ENCODE measurements at regions not wholly inside any gene's neighbourhood (a gene's known extent, or its start where the extent isn't known, plus 50 kb on each side); places are given as distances from the start of the nearest gene placed in this dataset.

DNA sequence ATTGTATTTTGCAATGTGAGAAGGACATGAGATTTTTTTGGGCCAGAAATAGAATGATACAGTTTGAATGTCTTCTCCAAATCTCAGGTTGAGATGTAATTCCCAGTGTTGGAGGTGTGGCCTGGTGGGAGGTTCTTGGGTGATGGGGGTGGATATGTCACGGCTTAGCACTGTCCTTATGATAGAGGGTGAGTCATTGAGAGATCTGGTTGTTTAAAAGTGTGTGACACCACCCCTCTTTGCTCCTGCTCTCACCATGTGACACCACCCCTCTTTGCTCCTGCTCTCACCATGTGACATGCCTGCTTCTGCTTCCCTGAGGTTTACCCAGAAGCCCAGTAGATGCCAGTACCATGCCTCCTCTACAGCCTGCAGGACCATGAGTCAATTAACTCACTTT lies 1226.9 kb downstream of the PCDH7 start:
- no peak for DNase-seq (ENCODE audit: low spot score)

DNA sequence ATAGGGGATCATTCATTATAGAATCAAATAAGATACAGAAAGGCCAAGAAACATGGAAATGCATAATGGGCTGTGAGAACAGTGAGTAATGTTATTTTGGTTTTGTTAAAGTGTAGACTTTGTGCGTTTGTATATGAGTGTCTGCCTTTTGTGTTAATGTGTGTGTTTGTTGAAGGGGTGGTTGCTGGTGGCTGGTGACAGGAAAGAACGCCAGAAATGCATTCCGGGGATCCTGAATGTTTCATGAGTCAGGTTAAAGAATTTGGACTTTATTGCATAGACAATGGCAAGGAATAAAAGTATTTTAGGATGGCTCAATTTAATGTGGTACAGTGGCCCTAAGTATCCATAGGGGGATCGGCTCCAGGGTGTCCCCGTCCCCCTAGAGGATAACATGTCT lies 1228.9 kb downstream of the PCDH7 start:
- no peak for DNase-seq (ENCODE audit: low spot score)

DNA sequence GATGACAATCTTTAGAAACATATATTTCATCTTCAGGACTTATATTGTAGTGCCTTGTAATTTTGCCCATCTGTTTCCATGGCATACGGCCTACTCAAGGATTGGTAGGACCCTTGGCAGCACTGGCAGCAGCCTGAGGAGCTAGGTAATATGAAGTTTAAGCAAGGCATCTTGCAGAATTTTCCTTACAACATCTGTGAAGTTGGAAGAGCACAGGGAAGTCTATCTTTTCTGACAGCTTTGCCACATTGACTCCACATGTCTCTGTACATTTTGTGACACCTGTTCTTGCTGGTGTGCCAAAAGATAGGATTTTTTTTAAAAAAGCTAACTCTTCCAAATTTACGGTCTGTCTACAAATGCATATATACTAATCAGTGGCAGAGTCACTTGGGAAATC lies 1235.2 kb downstream of the PCDH7 start:
- no peak for DNase-seq (ENCODE audit: low spot score)

DNA sequence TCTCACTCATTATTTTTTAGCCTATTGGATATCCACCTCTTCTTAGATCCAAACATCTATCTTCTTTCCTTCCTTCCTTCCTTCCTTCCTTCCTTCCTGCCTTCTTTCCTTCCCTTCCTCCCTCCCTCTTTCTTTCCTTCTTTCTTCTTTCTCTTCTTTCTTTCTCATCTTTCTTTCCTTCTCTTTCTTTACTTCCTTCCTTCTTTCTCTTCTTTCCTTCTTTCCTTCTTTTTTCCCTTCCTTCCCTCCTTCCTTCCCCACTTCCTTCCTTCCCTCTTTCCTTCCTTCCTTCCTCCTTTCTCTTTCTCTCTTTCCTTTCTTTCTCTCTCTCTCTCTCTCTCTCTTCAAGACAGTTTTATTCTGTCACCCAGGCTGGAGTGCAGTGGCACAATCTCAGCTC lies 1239.8 kb downstream of the PCDH7 start:
- no peak for DNase-seq (ENCODE audit: low spot score)

DNA sequence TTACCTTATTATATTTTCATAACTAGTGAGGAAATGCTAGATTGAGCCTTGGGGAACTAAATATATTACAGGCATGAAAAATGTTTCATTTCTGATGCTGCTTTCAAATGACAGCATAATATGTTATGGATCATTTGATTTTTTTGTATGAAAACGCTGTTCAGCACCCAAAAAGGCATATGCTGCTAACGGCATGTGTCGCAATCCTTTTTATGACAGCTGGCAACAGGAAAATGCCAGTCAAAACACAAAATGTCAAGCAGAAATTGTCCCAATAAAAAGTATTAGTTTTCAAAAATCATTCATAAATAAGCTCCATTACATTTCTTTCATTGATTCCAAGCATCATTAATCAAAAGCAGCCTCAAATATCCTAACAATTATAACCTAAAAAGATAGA lies 1244.5 kb downstream of the PCDH7 start:
- DNase-seq (ENCODE audit: low spot score) = no peak

DNA sequence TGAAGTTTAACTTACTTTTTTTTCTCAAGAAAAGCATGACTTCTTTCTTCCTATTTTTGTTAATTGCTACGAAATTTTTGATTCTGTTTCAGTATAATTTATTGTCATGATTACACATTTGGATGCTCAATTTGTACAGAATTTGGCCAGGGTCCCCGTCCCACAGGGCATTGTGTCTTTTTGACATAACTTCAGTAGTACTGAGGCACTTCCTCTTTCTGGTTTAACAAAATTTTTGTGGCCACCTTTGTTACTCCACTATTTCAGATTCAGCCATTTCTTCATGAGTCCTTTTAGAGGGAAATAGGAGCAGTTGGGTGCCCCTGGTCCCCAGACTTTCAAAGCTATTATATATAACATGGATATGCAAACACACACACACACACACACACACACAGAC lies 1248.7 kb downstream of the PCDH7 start:
- DNase-seq (ENCODE audit: low spot score) = no peak

DNA sequence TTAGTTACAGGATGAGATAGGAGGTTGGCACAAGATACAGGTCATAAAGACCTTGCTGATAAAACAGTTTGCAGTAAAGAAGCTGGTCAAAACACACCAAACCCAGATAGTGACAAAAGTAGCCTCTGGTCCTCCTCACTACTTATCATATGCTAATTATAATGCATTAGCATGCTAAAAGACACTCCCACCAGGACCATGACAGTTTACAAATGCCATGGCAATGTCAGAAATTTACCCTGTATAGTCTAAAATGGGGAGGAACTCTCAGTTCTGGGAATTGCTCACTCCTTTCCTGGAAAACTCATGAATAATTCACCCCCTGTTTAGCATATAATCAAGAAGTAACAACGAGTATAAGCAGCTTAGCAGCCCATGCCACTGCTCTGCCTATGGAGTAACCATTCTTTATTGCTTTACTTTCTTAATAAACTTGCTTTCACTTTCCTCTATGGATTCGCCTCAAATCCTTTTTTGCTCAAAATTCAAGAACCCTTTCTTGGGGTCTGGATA lies 1254.4 kb downstream of the PCDH7 start:
- DNase-seq (ENCODE audit: low spot score) = no peak

DNA sequence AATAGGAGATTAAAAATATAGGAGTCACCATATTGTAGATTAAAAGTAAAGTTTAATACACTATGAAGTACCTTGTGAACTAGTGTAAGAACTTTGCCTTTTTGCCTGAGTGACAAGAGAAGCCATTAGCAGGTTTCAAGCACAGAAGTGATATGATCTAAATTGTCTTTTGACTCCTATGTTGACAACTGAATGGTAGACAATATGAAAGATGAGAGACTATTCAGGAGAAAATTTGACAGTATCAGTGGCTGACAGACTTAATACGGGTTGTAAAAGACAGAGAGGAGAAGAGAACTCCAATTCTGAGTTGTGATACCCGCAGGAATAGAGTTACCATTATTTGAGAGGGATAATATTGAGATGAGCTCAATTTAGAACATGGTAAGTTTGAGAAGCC lies 1259.8 kb downstream of the PCDH7 start:
- no peak for DNase-seq (ENCODE audit: low spot score)

DNA sequence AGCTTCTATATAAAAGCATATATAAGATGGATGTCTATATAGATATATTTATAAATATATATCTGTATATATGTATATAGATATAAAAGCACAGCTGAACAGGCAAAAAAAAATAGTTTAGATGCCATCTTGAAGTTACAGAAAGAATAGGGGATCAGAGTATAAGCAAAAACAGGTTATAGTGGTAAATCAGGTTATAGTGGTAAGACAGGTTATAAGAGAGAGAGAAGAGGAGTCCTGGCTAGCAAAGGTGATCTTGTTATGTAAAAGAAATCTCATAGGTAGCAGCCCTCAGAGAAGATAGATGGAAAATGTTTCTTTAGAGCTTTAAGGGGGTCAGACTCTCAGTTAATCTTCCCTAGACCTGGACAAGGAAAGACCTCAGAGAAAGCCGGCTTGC lies 1263.1 kb downstream of the PCDH7 start:
- no peak for DNase-seq (ENCODE audit: low spot score)

DNA sequence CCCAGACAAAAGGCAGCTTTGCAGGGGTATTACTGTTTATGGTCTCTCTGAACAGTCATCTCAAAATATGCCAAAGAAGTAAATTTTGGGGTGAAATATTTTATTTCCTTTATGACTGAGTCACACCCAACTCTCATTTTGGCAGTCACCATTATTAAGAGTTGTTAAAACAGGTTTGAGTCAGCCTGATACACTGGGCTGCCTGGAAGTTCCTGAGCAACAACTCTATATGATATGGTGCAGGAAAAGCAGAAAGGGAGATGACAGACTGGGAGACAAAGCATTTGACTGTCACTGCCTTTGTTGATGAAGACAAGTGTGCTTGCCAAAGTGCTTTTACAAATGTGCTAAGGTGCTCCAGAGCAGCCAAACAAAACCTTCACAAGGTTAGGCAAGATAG lies 1263.5 kb downstream of the PCDH7 start:
- no peak for DNase-seq (ENCODE audit: low spot score)

DNA sequence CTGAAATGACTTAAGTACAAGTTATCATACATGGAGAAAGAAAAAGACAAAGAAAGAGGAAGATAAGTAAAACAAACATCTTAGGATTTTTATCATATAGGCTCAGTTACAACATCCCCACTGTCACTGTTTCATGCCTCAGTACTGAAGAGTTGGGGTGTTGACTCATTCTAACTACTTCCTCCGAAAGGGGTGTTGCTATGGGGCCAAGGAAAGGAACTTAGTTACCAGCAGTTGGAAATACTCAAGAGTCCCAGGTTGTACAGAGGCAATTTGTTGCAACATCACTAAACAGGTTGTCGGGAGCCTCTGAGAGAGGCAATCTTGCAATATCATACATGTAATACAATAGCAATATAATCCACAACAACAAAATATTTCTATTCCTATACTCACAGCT lies 1264.7 kb downstream of the PCDH7 start:
- DNase-seq (ENCODE audit: low spot score) = no peak

DNA sequence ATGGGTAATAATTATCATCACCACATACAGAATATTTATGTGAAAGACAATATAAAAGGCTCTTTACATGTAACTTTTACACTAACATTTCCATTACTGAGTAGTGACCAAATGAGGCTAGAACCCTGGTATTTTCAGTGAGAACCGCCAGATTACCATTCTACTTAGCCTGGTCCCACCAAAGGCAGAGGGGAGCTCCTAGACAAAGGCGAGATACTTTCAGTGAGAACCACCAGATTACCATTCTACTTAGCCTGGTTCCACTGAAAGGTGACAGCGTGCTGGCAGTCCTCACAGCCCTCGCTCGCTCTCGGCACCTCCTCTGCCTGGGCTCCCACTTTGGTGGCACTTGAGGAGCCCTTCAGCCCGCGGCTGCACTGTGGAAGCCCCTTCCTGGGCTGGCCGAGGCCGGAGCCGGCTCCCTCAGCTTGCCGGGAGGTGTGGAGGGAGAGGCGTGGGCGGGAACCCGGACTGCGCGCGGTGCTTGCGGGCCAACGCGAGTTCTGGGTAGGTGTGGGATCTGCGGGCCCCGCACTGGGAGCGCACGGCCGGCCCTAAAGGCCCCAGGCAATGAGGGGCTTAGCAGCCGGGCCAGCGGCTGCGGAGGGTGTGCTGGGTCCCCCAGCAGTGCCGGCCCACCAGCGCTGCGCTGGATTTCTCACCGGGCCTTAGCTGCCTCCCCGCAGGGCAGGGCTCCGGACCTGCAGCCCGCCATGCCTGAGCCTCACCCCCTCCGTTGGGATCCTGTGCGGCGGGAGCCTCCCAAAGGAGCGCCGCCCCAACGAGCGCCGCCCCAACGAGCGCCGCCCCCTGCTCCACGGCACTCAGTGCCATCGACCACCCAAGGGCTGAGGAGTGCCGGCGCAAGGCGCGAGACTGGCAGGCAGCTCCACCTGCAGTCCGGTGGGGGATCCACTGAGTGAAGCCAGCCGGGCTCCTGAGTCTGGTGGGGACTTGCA lies 1276.1 kb downstream of the PCDH7 start:
- no peak for DNase-seq (ENCODE audit: low spot score)

DNA sequence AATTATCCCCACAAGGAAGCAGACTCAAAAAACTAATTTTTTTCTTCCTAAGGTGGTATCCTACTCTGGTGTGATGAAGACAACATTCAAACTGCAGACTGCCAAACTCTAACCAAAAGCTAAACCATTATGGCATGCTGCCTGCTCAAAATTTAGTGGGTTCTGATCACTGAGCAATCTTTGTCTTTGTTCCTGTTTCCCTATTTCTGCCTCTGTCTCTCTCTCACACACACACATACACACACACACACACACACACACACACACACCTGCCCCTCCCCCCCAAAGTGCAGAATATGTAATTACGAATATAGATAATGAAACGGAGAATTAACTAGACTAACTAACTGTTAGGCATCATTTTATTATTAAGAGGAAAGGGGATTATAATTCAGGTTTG lies 1278.6 kb downstream of the PCDH7 start:
- DNase-seq (ENCODE audit: low spot score) = no peak

DNA sequence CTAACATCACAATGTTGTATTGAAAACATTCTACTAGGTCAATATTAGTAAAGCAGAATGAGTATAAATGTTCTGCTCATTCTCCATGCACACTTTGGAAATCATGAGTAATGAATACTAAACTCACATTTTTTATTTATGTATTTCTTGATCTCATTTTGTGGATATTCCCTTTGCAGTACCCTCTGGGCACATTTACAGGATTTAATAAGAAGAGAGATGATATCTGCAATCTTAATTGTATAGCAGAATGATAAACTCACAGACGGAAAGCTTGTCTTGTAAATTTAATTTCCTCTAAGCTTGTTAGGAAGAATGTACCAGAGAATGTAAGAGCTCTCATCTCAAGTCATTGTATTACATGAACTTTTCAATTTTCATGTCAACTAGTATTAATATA lies 1279.7 kb downstream of the PCDH7 start:
- no peak for DNase-seq (ENCODE audit: low spot score)

DNA sequence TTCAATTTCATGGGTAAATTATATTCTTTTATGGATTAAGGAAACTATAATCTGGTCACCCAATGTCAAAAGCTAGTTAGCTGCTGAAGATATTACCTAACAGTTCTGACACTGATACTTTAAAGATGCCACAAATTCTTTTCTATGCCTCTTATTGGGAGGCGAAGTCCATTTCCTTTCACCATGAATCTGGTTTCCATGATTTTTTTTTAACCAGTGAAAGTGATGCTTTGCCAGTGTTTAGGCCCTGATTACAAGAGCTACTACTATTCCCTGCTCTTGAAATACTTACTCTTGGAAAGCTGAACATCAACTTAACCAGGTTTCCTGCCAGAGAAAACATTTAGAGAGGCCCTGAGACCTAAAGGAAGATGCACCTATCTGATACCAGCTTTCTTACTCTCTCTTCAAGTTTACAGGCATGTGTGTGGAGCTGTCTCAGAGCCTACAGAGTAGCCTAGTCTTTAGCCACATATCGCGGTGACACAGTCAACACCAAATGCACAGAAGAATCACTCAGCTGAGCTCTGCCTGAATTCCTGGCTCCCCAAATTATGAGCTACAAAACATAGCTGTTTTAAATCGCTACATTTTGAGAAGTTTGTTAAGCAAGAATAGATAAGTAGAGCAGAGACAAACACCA lies 1280.8 kb downstream of the PCDH7 start:
- DNase-seq (ENCODE audit: low spot score) = no peak

DNA sequence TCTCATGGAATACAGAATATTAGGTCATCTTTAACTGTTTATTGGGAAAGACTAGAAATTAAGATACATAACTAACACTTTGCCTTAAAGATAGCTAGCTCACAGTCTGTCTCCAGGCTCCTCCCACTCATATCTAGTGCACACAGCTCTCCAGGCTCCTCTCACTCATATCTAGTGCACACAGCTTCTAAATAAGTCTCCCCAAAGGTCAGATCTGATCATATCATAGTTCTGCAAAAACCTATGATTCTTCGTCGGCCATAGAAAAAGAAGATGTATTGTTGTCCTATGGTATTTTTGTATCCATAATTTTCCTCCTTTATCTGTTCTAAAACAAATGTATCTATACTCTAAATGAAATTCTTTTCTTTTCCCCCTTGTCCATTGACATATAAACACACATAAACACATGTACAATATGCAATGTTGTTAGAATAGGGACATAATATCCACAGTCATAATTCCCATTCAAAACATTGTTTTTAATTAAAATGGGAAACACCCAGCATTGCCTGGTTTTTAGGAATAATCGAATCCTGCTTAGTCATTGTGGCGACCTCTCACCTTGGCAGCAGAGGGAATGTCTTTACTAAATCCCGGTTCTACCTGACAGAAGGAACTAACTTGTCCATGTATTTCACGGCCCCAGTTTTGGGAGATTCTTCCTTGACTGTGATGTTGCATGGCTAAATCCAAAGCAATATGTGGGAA lies 1282.0 kb downstream of the PCDH7 start:
- DNase-seq (ENCODE audit: low spot score) = no peak

DNA sequence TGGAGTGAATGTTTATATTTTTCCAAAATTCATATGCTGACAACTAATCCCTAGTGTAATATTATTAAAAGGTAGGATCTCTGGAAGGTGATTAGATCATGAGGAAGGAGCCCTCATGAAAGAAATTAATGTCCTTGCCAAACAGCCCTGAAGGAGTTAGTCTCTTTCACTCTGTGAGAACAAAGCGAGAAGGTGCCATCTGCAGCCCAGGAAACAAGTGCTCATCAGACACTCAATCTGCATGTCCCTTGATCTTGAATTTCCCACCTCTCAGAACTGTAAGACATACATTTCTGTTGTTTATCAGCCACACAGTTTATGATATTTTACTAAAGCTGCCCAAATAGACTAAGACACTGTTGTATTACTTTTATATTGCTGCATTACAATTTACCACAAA lies 1283.4 kb downstream of the PCDH7 start:
- DNase-seq (ENCODE audit: low spot score) = no peak

DNA sequence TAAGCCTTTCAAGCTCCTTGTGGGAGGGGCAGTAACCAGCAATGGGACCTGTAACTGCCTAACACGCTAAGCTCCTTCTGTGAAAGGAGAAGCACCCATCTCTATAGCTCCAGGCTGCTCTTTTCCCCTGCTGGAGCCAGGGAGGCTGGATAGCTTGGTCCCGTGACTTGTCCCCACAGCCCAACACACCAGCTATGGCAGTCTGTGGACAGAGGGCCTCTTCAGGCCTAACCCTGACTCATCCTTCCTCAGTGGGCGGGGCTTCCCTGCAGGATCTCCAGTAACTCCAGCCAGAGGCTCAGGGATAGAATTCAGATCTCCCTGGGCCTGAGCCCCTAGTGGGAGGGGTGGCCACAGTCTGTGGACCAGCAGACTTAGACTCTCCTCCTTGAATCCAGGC lies 1290.1 kb downstream of the PCDH7 start:
- DNase-seq (ENCODE audit: low spot score) = peak; percentile 64

DNA sequence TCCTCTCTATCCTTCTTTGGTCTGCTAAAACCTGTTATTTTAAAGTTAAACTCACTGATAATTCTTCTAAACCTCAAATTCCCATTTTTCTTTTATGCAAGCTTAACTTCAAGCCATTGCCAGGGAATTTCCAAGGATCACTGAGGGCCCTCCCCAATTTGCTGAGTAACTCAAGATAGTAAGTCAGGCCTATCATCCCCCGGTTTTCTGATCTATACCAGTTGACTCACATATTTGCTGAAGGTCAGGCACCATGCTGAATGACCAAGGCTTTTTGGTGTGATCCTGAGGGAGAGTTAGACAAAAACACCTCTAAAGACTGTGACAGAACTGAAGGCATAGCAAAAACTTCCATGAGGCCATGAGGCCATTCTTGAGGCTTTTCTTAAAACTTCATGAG lies 1301.9 kb downstream of the PCDH7 start:
- no peak for DNase-seq (ENCODE audit: low spot score)

DNA sequence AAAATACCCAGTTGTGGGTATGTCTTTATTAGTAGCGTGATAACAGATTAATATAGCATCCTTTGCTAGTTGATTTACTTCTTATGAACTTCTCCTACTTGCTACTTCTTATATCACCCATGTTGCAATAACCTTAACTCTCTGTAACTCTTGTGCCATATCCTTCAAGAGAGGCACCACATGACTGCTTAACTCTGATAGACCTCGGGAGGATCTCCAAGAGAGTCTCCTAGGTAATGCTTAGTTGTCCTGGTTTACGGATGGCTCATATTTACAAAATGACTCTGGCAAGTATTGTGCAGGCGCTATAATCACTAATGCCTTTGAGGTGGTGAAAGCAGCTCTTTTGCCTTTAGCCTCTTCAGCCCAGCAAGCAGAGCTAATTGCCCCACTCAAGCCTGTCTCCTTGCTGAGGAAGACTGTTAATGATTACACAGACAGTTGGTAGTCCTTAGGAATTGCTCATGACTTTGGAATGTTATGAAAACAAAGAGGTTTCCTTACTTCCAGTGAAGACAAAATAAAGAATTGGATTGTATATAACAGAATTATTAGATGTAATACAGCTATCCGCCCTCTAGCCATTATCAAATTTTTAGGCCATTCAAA lies 1305.8 kb downstream of the PCDH7 start:
- peak; percentile 55 for DNase-seq (ENCODE audit: low spot score)

DNA sequence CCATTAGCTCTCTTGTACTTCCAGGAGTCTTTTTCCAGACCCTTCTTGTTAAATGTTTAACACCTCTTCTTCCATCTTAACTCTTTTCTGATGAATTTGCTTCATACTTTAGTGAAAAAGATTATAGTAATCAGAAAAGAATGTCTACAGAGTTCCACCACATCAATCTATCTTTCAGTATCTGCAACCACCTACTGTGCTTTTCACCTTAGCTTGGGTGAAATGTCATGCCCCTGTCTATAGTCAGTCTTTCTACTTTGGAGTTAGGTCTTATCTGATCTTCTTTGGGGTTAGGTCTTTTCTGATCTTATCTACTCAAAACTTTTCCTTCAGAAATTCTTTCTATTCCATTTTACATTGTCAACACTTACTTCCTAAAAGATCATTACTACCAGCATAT lies 1310.2 kb downstream of the PCDH7 start:
- DNase-seq (ENCODE audit: low spot score) = no peak

DNA sequence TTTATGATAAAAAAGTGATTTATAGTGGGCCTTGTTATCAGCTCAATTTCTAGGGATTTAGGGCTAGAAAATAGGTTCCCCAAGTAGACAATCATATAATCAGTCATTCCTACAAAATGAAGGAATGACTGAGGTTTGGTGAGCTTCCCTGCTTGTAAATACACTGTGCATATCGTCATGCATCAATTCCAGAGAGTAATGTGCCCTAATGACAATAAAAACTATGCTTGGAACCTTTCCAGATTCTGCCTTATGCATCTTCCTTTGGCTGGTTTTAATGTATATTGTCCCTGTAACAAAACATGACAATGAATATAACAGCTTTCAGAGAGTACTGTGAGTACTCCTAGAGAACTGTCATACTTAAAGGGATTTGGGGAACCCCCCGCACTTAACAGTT lies 1310.9 kb downstream of the PCDH7 start:
- DNase-seq (ENCODE audit: low spot score) = no peak

Data from COLO829 (cell line).